ENCODE measurements at regions not wholly inside any gene's neighbourhood (a gene's known extent, or its start where the extent isn't known, plus 50 kb on each side); places are given as distances from the start of the nearest gene placed in this dataset.

- H3K27me3 ChIP-seq (ENCODE audit: control insufficient read depth, insufficient read depth, low read length) = no peaks in the 10 kb centered on the region
- no peak overlapping the region for H3K9ac ChIP-seq (ENCODE audit: low read length)
- no peaks in the 10 kb centered on the region for H3K36me3 ChIP-seq (ENCODE audit: control insufficient read depth, insufficient read depth, low read length)
- H3K4me1 ChIP-seq (ENCODE audit: control insufficient read depth, insufficient read depth, low read length) = no peaks in the 10 kb centered on the region
- no peaks in the 10 kb centered on the region for H3K9me3 ChIP-seq (ENCODE audit: control insufficient read depth, low read length)
- no peak overlapping the region for H3K4me3 ChIP-seq (ENCODE audit: low read length)
Measured at GRCh38 chr3:5543047-5543446, 355.5 kb downstream of the EDEM1 start.

GRCh38 chr3:5545719-5546118 is 358.2 kb downstream of the EDEM1 start:
- no peaks in the 10 kb centered on the region for H3K36me3 ChIP-seq (ENCODE audit: control insufficient read depth, insufficient read depth, low read length)
- no peaks in the 10 kb centered on the region for H3K4me1 ChIP-seq (ENCODE audit: control insufficient read depth, insufficient read depth, low read length)
- H3K27me3 ChIP-seq (ENCODE audit: control insufficient read depth, insufficient read depth, low read length) = no peaks in the 10 kb centered on the region
- no peak overlapping the region for H3K4me3 ChIP-seq (ENCODE audit: low read length)
- H3K9me3 ChIP-seq (ENCODE audit: control insufficient read depth, low read length) = no peaks in the 10 kb centered on the region
- no peak overlapping the region for H3K9ac ChIP-seq (ENCODE audit: low read length)

GRCh38 chr3:5553203-5553602 is 365.7 kb downstream of the EDEM1 start:
- H3K27me3 ChIP-seq (ENCODE audit: control insufficient read depth, insufficient read depth, low read length) = no peaks in the 10 kb centered on the region
- no peak overlapping the region for H3K4me3 ChIP-seq (ENCODE audit: low read length)
- H3K9me3 ChIP-seq (ENCODE audit: control insufficient read depth, low read length) = no peaks in the 10 kb centered on the region
- H3K4me1 ChIP-seq (ENCODE audit: control insufficient read depth, insufficient read depth, low read length) = no peaks in the 10 kb centered on the region
- no peaks in the 10 kb centered on the region for H3K36me3 ChIP-seq (ENCODE audit: control insufficient read depth, insufficient read depth, low read length)
- no peak overlapping the region for H3K9ac ChIP-seq (ENCODE audit: low read length)

GRCh38 chr3:5554245-5554747 is 366.8 kb downstream of the EDEM1 start:
- H3K9ac ChIP-seq (ENCODE audit: low read length) = no peak overlapping the region
- H3K27me3 ChIP-seq (ENCODE audit: control insufficient read depth, insufficient read depth, low read length) = no peaks in the 10 kb centered on the region
- H3K4me3 ChIP-seq (ENCODE audit: low read length) = no peak overlapping the region
- H3K4me1 ChIP-seq (ENCODE audit: control insufficient read depth, insufficient read depth, low read length) = no peaks in the 10 kb centered on the region
- H3K36me3 ChIP-seq (ENCODE audit: control insufficient read depth, insufficient read depth, low read length) = no peaks in the 10 kb centered on the region
- H3K9me3 ChIP-seq (ENCODE audit: control insufficient read depth, low read length) = no peaks in the 10 kb centered on the region

- H3K9ac ChIP-seq (ENCODE audit: low read length) = no peak overlapping the region
- no peaks in the 10 kb centered on the region for H3K36me3 ChIP-seq (ENCODE audit: control insufficient read depth, insufficient read depth, low read length)
- no peaks in the 10 kb centered on the region for H3K9me3 ChIP-seq (ENCODE audit: control insufficient read depth, low read length)
- no peaks in the 10 kb centered on the region for H3K4me1 ChIP-seq (ENCODE audit: control insufficient read depth, insufficient read depth, low read length)
- H3K4me3 ChIP-seq (ENCODE audit: low read length) = no peak overlapping the region
- H3K27me3 ChIP-seq (ENCODE audit: control insufficient read depth, insufficient read depth, low read length) = no peaks in the 10 kb centered on the region
Measured at GRCh38 chr3:5560199-5560598, 372.7 kb downstream of the EDEM1 start.

- no peak overlapping the region for H3K4me3 ChIP-seq (ENCODE audit: low read length)
- H3K27me3 ChIP-seq (ENCODE audit: control insufficient read depth, insufficient read depth, low read length) = no peaks in the 10 kb centered on the region
- no peaks in the 10 kb centered on the region for H3K36me3 ChIP-seq (ENCODE audit: control insufficient read depth, insufficient read depth, low read length)
- H3K9ac ChIP-seq (ENCODE audit: low read length) = no peak overlapping the region
- no peaks in the 10 kb centered on the region for H3K4me1 ChIP-seq (ENCODE audit: control insufficient read depth, insufficient read depth, low read length)
- H3K9me3 ChIP-seq (ENCODE audit: control insufficient read depth, low read length) = no peaks in the 10 kb centered on the region
Measured at GRCh38 chr3:5563537-5564277, 376.2 kb downstream of the EDEM1 start.

- H3K9ac ChIP-seq (ENCODE audit: low read length) = no peak overlapping the region
- no peaks in the 10 kb centered on the region for H3K27me3 ChIP-seq (ENCODE audit: control insufficient read depth, insufficient read depth, low read length)
- no peaks in the 10 kb centered on the region for H3K36me3 ChIP-seq (ENCODE audit: control insufficient read depth, insufficient read depth, low read length)
- no peaks in the 10 kb centered on the region for H3K4me1 ChIP-seq (ENCODE audit: control insufficient read depth, insufficient read depth, low read length)
- H3K4me3 ChIP-seq (ENCODE audit: low read length) = no peak overlapping the region
- H3K9me3 ChIP-seq (ENCODE audit: control insufficient read depth, low read length) = no peaks in the 10 kb centered on the region
Measured at GRCh38 chr3:5564278-5564666, 376.8 kb downstream of the EDEM1 start.

GRCh38 chr3:5565026-5565425 is 377.5 kb downstream of the EDEM1 start:
- no peaks in the 10 kb centered on the region for H3K36me3 ChIP-seq (ENCODE audit: control insufficient read depth, insufficient read depth, low read length)
- H3K9ac ChIP-seq (ENCODE audit: low read length) = no peak overlapping the region
- H3K27me3 ChIP-seq (ENCODE audit: control insufficient read depth, insufficient read depth, low read length) = no peaks in the 10 kb centered on the region
- H3K4me1 ChIP-seq (ENCODE audit: control insufficient read depth, insufficient read depth, low read length) = no peaks in the 10 kb centered on the region
- no peak overlapping the region for H3K4me3 ChIP-seq (ENCODE audit: low read length)
- no peaks in the 10 kb centered on the region for H3K9me3 ChIP-seq (ENCODE audit: control insufficient read depth, low read length)

- Histone ChIP-seq H3K9me3 (ENCODE audit: control insufficient read depth, low read length) (no peaks in the 10 kb centered on the region), H3K4me1 (ENCODE audit: control insufficient read depth, insufficient read depth, low read length) (no peaks in the 10 kb centered on the region), H3K36me3 (ENCODE audit: control insufficient read depth, insufficient read depth, low read length) (no peaks in the 10 kb centered on the region), H3K4me3 (ENCODE audit: low read length) (no peak overlapping the region), H3K27me3 (ENCODE audit: control insufficient read depth, insufficient read depth, low read length) (no peaks in the 10 kb centered on the region), H3K9ac (ENCODE audit: low read length) (no peak overlapping the region)
Measured at GRCh38 chr3:5567113-5567512, 379.6 kb downstream of the EDEM1 start.

GRCh38 chr3:5568451-5568850 is 380.9 kb downstream of the EDEM1 start:
- Histone ChIP-seq H3K9ac (ENCODE audit: low read length) (no peak overlapping the region), H3K27me3 (ENCODE audit: control insufficient read depth, insufficient read depth, low read length) (no peaks in the 10 kb centered on the region), H3K36me3 (ENCODE audit: control insufficient read depth, insufficient read depth, low read length) (no peaks in the 10 kb centered on the region), H3K9me3 (ENCODE audit: control insufficient read depth, low read length) (no peaks in the 10 kb centered on the region), H3K4me1 (ENCODE audit: control insufficient read depth, insufficient read depth, low read length) (no peaks in the 10 kb centered on the region), H3K4me3 (ENCODE audit: low read length) (no peak overlapping the region)

- Histone ChIP-seq H3K9ac (ENCODE audit: low read length) (no peak overlapping the region), H3K4me1 (ENCODE audit: control insufficient read depth, insufficient read depth, low read length) (no peaks in the 10 kb centered on the region), H3K4me3 (ENCODE audit: low read length) (no peak overlapping the region), H3K36me3 (ENCODE audit: control insufficient read depth, insufficient read depth, low read length) (no peaks in the 10 kb centered on the region), H3K9me3 (ENCODE audit: control insufficient read depth, low read length) (no peaks in the 10 kb centered on the region), H3K27me3 (ENCODE audit: control insufficient read depth, insufficient read depth, low read length) (no peaks in the 10 kb centered on the region)
Measured at GRCh38 chr3:5569152-5569551, 381.6 kb downstream of the EDEM1 start.

GRCh38 chr3:5572168-5572567 is 384.7 kb downstream of the EDEM1 start:
- H3K9me3 ChIP-seq (ENCODE audit: control insufficient read depth, low read length) = no peaks in the 10 kb centered on the region
- H3K27me3 ChIP-seq (ENCODE audit: control insufficient read depth, insufficient read depth, low read length) = no peaks in the 10 kb centered on the region
- no peak overlapping the region for H3K4me3 ChIP-seq (ENCODE audit: low read length)
- no peaks in the 10 kb centered on the region for H3K4me1 ChIP-seq (ENCODE audit: control insufficient read depth, insufficient read depth, low read length)
- H3K9ac ChIP-seq (ENCODE audit: low read length) = no peak overlapping the region
- H3K36me3 ChIP-seq (ENCODE audit: control insufficient read depth, insufficient read depth, low read length) = no peaks in the 10 kb centered on the region

All from mucosa of stomach (tissue), 1 donor.